ENCODE measurements at regions not wholly inside any gene's neighbourhood (a gene's known extent, or its start where the extent isn't known, plus 50 kb on each side); places are given as distances from the start of the nearest gene placed in this dataset.

GRCh38 chr13:66068683-66069082, 1161.5 kb downstream of the PCDH9 start:
- ATAC-seq, result no peak

- ATAC-seq, result no peak
These were observed 1181.2 kb downstream of the PCDH9 start for GRCh38 chr13:66048888-66049287.

GRCh38 chr13:66040506-66040905, 1189.6 kb downstream of the PCDH9 start:
- no peak for ATAC-seq

- no peak for ATAC-seq
These were observed 1193.0 kb downstream of the PCDH9 start for GRCh38 chr13:66037096-66037495.

- ATAC-seq, result no peak
These were observed 1193.5 kb downstream of the PCDH9 start for GRCh38 chr13:66036636-66037035.

- no peak for ATAC-seq
These were observed 1194.0 kb downstream of the PCDH9 start for GRCh38 chr13:66036024-66036614.

GRCh38 chr13:66033924-66034323, 1196.2 kb downstream of the PCDH9 start:
- no peak for ATAC-seq

GRCh38 chr13:66021846-66022245, 1208.3 kb downstream of the PCDH9 start:
- no peak for ATAC-seq

GRCh38 chr13:66014771-66015170, 1215.4 kb downstream of the PCDH9 start:
- no peak for ATAC-seq

GRCh38 chr13:66009241-66009640, 1220.9 kb downstream of the PCDH9 start:
- ATAC-seq, result no peak

- no peak for ATAC-seq
These were observed 1226.6 kb downstream of the PCDH9 start for GRCh38 chr13:66003558-66003957.

GRCh38 chr13:66001140-66001539, 1229.0 kb downstream of the PCDH9 start:
- no peak for ATAC-seq

GRCh38 chr13:65999411-65999810, 1230.7 kb downstream of the PCDH9 start:
- ATAC-seq, result no peak

- ATAC-seq, result no peak
These were observed 1239.5 kb downstream of the PCDH9 start for GRCh38 chr13:65990684-65991083.

GRCh38 chr13:65985612-65986011, 1244.5 kb downstream of the PCDH9 start:
- no peak for ATAC-seq

- no peak for ATAC-seq
These were observed 1252.6 kb downstream of the PCDH9 start for GRCh38 chr13:65977525-65977924.

GRCh38 chr13:65971541-65971940, 1258.6 kb downstream of the PCDH9 start:
- ATAC-seq, result no peak

GRCh38 chr13:65966991-65967451, 1263.1 kb downstream of the PCDH9 start:
- ATAC-seq, result no peak

GRCh38 chr13:65965501-65965900, 1264.6 kb downstream of the PCDH9 start:
- ATAC-seq, result no peak

- no peak for ATAC-seq
These were observed 1265.5 kb downstream of the PCDH9 start for GRCh38 chr13:65964672-65965071.

- no peak for ATAC-seq
These were observed 1270.8 kb downstream of the PCDH9 start for GRCh38 chr13:65959305-65959704.

GRCh38 chr13:65946387-65946786, 1283.7 kb downstream of the PCDH9 start:
- no peak for ATAC-seq

GRCh38 chr13:65943708-65944107, 1286.4 kb downstream of the PCDH9 start:
- ATAC-seq, result no peak

GRCh38 chr13:65943024-65943423, 1287.1 kb downstream of the PCDH9 start:
- no peak for ATAC-seq

GRCh38 chr13:65940720-65941119, 1289.4 kb downstream of the PCDH9 start:
- no peak for ATAC-seq
